Neural cell (in vitro differentiated cells): ENCODE measurements at regions not wholly inside any gene's neighbourhood (a gene's known extent, or its start where the extent isn't known, plus 50 kb on each side); places are given as distances from the start of the nearest gene placed in this dataset.

ENCODE experiments used
- H2AFZ ChIP-seq: fragments of 200-600, 300-800 bp; sonication (generic), shearing (Covaris generic); 2 replicates; pipeline ENCODE4 v1.6.0; 2014; ENCODE audit warnings: low read depth, mild to moderate bottlenecking, antibody characterized with exemption, low read length, moderate library complexity
- H3F3A ChIP-seq: fragments of 200-600 bp; shearing (Covaris generic); 2 replicates; pipeline ENCODE4 v1.6.1; 2016; ENCODE audit warnings: mild to moderate bottlenecking, moderate library complexity, mixed read lengths, antibody characterized with exemption, low read length; ENCODE audit not compliant: insufficient read depth, poor library complexity, severe bottlenecking
- H3K27ac ChIP-seq: fragments of 200-600, 300-800 bp; sonication (generic), shearing (Covaris generic); 2 replicates; pipeline ENCODE4 v1.5.1; 2014; ENCODE audit warnings: mild to moderate bottlenecking, low read length, moderate library complexity
- H3K27me3 ChIP-seq: fragments of 300-800, 200-600 bp; sonication (generic), shearing (Covaris generic); 2 replicates; pipeline ENCODE4 v1.6.0; 2014; ENCODE audit warnings: mild to moderate bottlenecking, low read depth, low read length, moderate library complexity; ENCODE audit not compliant: insufficient read depth
- H3K36me3 ChIP-seq: fragments of 300-800, 200-600 bp; sonication (generic), shearing (Covaris generic); 2 replicates; pipeline ENCODE4 v1.5.1; 2014; ENCODE audit warnings: mild to moderate bottlenecking, antibody characterized with exemption, low read length, moderate library complexity; ENCODE audit not compliant: insufficient read depth
- H3K4me2 ChIP-seq: fragments of 300-800, 200-600 bp; sonication (generic), shearing (Covaris generic); 2 replicates; pipeline ENCODE4 v1.6.0; 2014; ENCODE audit warnings: mild to moderate bottlenecking, low read length
- H3K4me3 ChIP-seq: fragments of 300-800, 200-600 bp; sonication (generic), shearing (Covaris generic); 2 replicates; pipeline ENCODE4 v1.5.1; 2014; ENCODE audit warnings: mild to moderate bottlenecking, low read length, moderate library complexity
- H3K79me2 ChIP-seq: fragments of 200-600 bp; shearing (Covaris generic); replicated peaks from 2 replicates; pipeline ENCODE4 v1.6.0; 2014; ENCODE audit warnings: mild to moderate bottlenecking, low read length, moderate library complexity; ENCODE audit not compliant: insufficient read depth
- H3K9ac ChIP-seq: fragments of 300-800, 200-600 bp; sonication (generic), shearing (Covaris generic); 2 replicates; pipeline ENCODE4 v1.6.1; 2016; ENCODE audit warnings: mild to moderate bottlenecking, low read length, mixed read lengths
- H3K9me2 ChIP-seq: fragments of 200-600 bp; shearing (Covaris generic); 2 replicates; pipeline ENCODE4 v1.6.1; 2016; ENCODE audit warnings: mild to moderate bottlenecking, low read length, mixed read lengths; ENCODE audit not compliant: insufficient read depth
- H3K9me3 ChIP-seq: fragments of 200-600, 300-800 bp; sonication (generic), shearing (Covaris generic); 2 replicates; pipeline ENCODE4 v1.6.1; 2016; ENCODE audit warnings: mild to moderate bottlenecking, mixed run types, low read length, moderate library complexity, mixed read lengths
- H4K20me1 ChIP-seq: fragments of 200-600 bp; shearing (Covaris generic); 2 replicates; pipeline ENCODE4 v1.6.1; 2016; ENCODE audit warnings: mild to moderate bottlenecking, mixed run types; ENCODE audit not compliant: insufficient read depth
- CTCF ChIP-seq: fragments of 450-650 bp; IDR thresholded peaks from 2 replicates; pipeline ENCODE4 v1.5.1; 2014; ENCODE audit warnings: antibody characterized with exemption, mild to moderate bottlenecking, moderate library complexity; ENCODE audit not compliant: poor library complexity, severe bottlenecking
- EP300 ChIP-seq: fragments of 450-650 bp; conservative IDR thresholded peaks from 2 replicates; pipeline ENCODE4 v1.6.1; 2014; ENCODE audit warnings: antibody characterized with exemption, mild to moderate bottlenecking, moderate library complexity; ENCODE audit not compliant: poor library complexity, severe bottlenecking
- EZH2 ChIP-seq: fragments of 200-600, 300-800 bp; shearing (Covaris generic), sonication (generic); IDR thresholded peaks from 2 replicates; pipeline ENCODE4 v1.6.1; 2014; ENCODE audit warnings: antibody characterized with exemption, low read length, borderline replicate concordance, mild to moderate bottlenecking; ENCODE audit not compliant: insufficient read depth, poor library complexity, severe bottlenecking
- MXI1 ChIP-seq: fragments of 450-650 bp; conservative IDR thresholded peaks from 2 replicates; pipeline ENCODE4 v1.6.1; 2014; ENCODE audit warnings: antibody characterized with exemption, mild to moderate bottlenecking; ENCODE audit not compliant: poor library complexity, severe bottlenecking
- POLR2AphosphoS5 ChIP-seq: IDR thresholded peaks from 2 replicates; pipeline ENCODE4 v1.6.1; 2012
- RAD21 ChIP-seq: fragments of 450-650 bp; conservative IDR thresholded peaks from 2 replicates; pipeline ENCODE4 v1.6.1; 2014; ENCODE audit warnings: antibody characterized with exemption, mild to moderate bottlenecking, moderate library complexity
- SMC3 ChIP-seq: fragments of 450-650 bp; conservative IDR thresholded peaks from 2 replicates; pipeline ENCODE4 v1.6.1; 2014; ENCODE audit warnings: antibody characterized with exemption, mild to moderate bottlenecking, moderate library complexity; ENCODE audit not compliant: poor library complexity
- TAF1 ChIP-seq: IDR thresholded peaks from 2 replicates; pipeline ENCODE4 v1.6.1; 2012; ENCODE audit warnings: low read depth
- TF ChIP-seq, protein P1 (sequence below): IDR thresholded peaks from 2 replicates; pipeline ENCODE4 v1.6.1; 2012; ENCODE audit warnings: borderline replicate concordance

DNA sequence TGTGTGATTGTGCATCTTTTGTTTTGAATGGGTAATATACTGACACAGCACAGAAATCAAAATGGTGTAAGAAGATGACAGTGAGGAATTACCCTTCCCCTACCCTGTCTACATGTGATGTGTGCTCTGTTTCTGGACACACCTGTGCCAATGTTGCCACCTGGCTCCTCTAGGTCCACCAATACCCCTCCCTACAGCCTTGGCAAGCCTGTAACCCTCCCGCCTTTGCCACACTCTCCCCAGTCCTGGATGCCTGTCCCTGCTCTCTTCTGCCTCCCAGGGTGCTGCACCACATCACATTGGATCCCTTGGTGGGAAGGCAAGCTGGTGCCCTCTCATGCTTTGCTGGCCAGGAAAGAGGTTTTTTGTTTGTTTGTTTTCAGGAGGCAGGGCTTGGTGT, 289.5 kb upstream of the N4BP1 start:
- TF ChIP-seq TAF1 (no peak), MXI1 (no peak), RAD21 (no peak), EZH2 (no peak), CTCF (no peak), SMC3 (no peak), POLR2AphosphoS5 (no peak), EP300 (no peak)
- TF ChIP-seq, protein P1, sequence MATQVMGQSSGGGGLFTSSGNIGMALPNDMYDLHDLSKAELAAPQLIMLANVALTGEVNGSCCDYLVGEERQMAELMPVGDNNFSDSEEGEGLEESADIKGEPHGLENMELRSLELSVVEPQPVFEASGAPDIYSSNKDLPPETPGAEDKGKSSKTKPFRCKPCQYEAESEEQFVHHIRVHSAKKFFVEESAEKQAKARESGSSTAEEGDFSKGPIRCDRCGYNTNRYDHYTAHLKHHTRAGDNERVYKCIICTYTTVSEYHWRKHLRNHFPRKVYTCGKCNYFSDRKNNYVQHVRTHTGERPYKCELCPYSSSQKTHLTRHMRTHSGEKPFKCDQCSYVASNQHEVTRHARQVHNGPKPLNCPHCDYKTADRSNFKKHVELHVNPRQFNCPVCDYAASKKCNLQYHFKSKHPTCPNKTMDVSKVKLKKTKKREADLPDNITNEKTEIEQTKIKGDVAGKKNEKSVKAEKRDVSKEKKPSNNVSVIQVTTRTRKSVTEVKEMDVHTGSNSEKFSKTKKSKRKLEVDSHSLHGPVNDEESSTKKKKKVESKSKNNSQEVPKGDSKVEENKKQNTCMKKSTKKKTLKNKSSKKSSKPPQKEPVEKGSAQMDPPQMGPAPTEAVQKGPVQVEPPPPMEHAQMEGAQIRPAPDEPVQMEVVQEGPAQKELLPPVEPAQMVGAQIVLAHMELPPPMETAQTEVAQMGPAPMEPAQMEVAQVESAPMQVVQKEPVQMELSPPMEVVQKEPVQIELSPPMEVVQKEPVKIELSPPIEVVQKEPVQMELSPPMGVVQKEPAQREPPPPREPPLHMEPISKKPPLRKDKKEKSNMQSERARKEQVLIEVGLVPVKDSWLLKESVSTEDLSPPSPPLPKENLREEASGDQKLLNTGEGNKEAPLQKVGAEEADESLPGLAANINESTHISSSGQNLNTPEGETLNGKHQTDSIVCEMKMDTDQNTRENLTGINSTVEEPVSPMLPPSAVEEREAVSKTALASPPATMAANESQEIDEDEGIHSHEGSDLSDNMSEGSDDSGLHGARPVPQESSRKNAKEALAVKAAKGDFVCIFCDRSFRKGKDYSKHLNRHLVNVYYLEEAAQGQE = no peak
- H3K27me3 ChIP-seq = no peaks in the 10 kb centered on the region
- H2AFZ ChIP-seq = no peak overlapping the region
- no peak overlapping the region for H3K4me3 ChIP-seq
- H3K9me3 ChIP-seq = no peaks in the 10 kb centered on the region
- no peaks in the 10 kb centered on the region for H3K36me3 ChIP-seq
- H3K9ac ChIP-seq = no peak overlapping the region
- no peaks in the 10 kb centered on the region for H3K79me2 ChIP-seq
- no peak overlapping the region for H3K27ac ChIP-seq
- no peaks in the 10 kb centered on the region for H3F3A ChIP-seq
- no peaks in the 10 kb centered on the region for H4K20me1 ChIP-seq
- no peaks in the 10 kb centered on the region for H3K9me2 ChIP-seq
- no peak overlapping the region for H3K4me2 ChIP-seq

DNA sequence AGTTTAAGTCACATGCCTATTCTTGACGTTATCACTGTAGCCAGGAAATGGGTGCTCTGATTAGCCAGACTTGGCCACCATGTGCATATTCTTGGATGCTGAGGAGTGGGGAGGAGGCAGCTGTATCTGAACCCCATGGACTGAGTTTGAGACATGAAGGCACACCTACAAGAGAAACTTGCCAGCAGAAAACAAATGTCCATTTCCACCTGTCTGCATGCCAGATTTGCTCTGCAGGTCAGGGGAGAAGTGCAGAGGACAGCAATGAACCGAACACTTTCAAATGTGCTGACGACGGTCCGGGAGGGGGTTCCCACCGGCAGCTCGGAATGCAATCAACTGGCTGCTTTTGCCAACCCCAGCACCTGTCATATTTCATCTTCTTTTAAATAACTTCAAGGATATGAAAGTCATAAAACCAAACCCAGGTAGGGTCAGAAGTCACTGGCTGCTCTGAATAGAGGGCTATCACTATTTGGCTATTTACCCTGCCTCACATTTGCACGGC, 287.8 kb upstream of the N4BP1 start:
- no peak overlapping the region for H3K4me2 ChIP-seq
- H4K20me1 ChIP-seq = no peaks in the 10 kb centered on the region
- H3K79me2 ChIP-seq = no peaks in the 10 kb centered on the region
- TF ChIP-seq CTCF = no peak
- TF ChIP-seq RAD21 = no peak
- no peak for TF ChIP-seq EZH2
- no peak for TF ChIP-seq TAF1
- TF ChIP-seq, protein P1 = no peak
- TF ChIP-seq EP300 = no peak
- TF ChIP-seq POLR2AphosphoS5 = no peak
- no peak for TF ChIP-seq SMC3
- TF ChIP-seq MXI1 = no peak
- H3K27me3 ChIP-seq = no peaks in the 10 kb centered on the region
- H3K9me3 ChIP-seq = no peaks in the 10 kb centered on the region
- H2AFZ ChIP-seq = no peak overlapping the region
- no peak overlapping the region for H3K27ac ChIP-seq
- no peaks in the 10 kb centered on the region for H3K9me2 ChIP-seq
- no peaks in the 10 kb centered on the region for H3K36me3 ChIP-seq
- H3K9ac ChIP-seq = no peak overlapping the region
- H3F3A ChIP-seq = no peaks in the 10 kb centered on the region
- H3K4me3 ChIP-seq = no peak overlapping the region
